Smooth muscle cell (in vitro differentiated cells): ENCODE measurements at regions not wholly inside any gene's neighbourhood (a gene's known extent, or its start where the extent isn't known, plus 50 kb on each side); places are given as distances from the start of the nearest gene placed in this dataset.
"Not testable (repeated sequence)": the region's sequence is repeated elsewhere in the genome, so short reads cannot be mapped to it uniquely, and the experiment has no call there.

ENCODE experiments used
- DNase-seq: peaks from one replicate; lab custom pipeline; 2025; ENCODE audit not compliant: unreplicated experiment; lab: John Stamatoyannopoulos, UW
- H2AFZ ChIP-seq: fragments of 200-600 bp; sonication (generic); 2 replicates; pipeline ENCODE4 v1.6.0; 2016; ENCODE audit warnings: antibody characterized with exemption, low read depth, mild to moderate bottlenecking
- H3F3A ChIP-seq: fragments of 200-600 bp; sonication (generic); 2 replicates; pipeline ENCODE4 v1.6.0; 2017; ENCODE audit warnings: antibody characterized with exemption, low read depth
- H3K27ac ChIP-seq: fragments of 200-600 bp; sonication (generic); 2 replicates; pipeline ENCODE4 v1.5.1; 2016; ENCODE audit warnings: low read depth, mild to moderate bottlenecking
- H3K27me3 ChIP-seq: fragments of 200-600 bp; sonication (generic); 2 replicates; pipeline ENCODE4 v1.6.1; 2016; ENCODE audit warnings: low read depth, mild to moderate bottlenecking
- H3K36me3 ChIP-seq: fragments of 200-600 bp; sonication (generic); 2 replicates; pipeline ENCODE4 v1.5.1; 2016; ENCODE audit warnings: low read depth
- H3K4me1 ChIP-seq: fragments of 200-600 bp; sonication (generic); 2 replicates; pipeline ENCODE4 v1.5.1; 2016; ENCODE audit warnings: low read depth
- H3K4me2 ChIP-seq: fragments of 200-600 bp; sonication (generic); 2 replicates; pipeline ENCODE4 v1.6.0; 2016; ENCODE audit warnings: mild to moderate bottlenecking
- H3K4me3 ChIP-seq: fragments of 200-600 bp; sonication (generic); 2 replicates; pipeline ENCODE4 v1.5.1; 2016; ENCODE audit warnings: mild to moderate bottlenecking
- H3K79me2 ChIP-seq: fragments of 200-600 bp; sonication (generic); 2 replicates; pipeline ENCODE4 v1.6.0; 2016; ENCODE audit warnings: low read depth, mild to moderate bottlenecking
- H3K9ac ChIP-seq: fragments of 200-600 bp; sonication (generic); 2 replicates; pipeline ENCODE4 v1.6.0; 2016; ENCODE audit warnings: low read depth
- H3K9me3 ChIP-seq: fragments of 200-600 bp; sonication (generic); replicated peaks from 2 replicates; pipeline ENCODE4 v1.5.1; 2016; ENCODE audit warnings: low read depth
- H4K20me1 ChIP-seq: fragments of 200-600 bp; sonication (generic); 2 replicates; pipeline ENCODE4 v1.6.0; 2016; ENCODE audit warnings: low read depth
- CTCF ChIP-seq: fragments of 200-600 bp; sonication (generic); IDR thresholded peaks from 2 replicates; pipeline ENCODE4 v1.5.1; 2017; ENCODE audit warnings: borderline replicate concordance, mild to moderate bottlenecking, antibody characterized with exemption; ENCODE audit not compliant: insufficient read depth, poor library complexity, severe bottlenecking
- WGBS: methylation state at CpG from one replicate; pipeline ENCODE4 v1.1.7; 2016; ENCODE audit warnings: low lambda C conversion rate; 5-methylcytosine and 5-hydroxymethylcytosine counted together

- no peaks in the 10 kb centered on the region for H3K27me3 ChIP-seq
- no peak overlapping the region for H3K9ac ChIP-seq
- no peaks in the 10 kb centered on the region for H3K79me2 ChIP-seq
- no peaks in the 10 kb centered on the region for H3K36me3 ChIP-seq
- no peak overlapping the region for H3K4me2 ChIP-seq
- no peaks in the 10 kb centered on the region for H4K20me1 ChIP-seq
- TF ChIP-seq CTCF = no peak
- no peaks in the 10 kb centered on the region for H3K9me3 ChIP-seq
- H3F3A ChIP-seq = no peaks in the 10 kb centered on the region
- H3K27ac ChIP-seq = no peak overlapping the region
- H2AFZ ChIP-seq = no peak overlapping the region
- no peaks in the 10 kb centered on the region for H3K4me1 ChIP-seq
- H3K4me3 ChIP-seq = no peak overlapping the region
- no peak for DNase-seq
Observed at GRCh38 chr1:81252471-81253151, 548.1 kb upstream of the ADGRL2 start.

GRCh38 chr1:81250825-81251224, 549.9 kb upstream of the ADGRL2 start:
- WGBS = 71% methylated on average over 4 of the region's 5 CpGs
- not testable (repeated sequence) for H3K4me3 ChIP-seq, DNase-seq, H2AFZ ChIP-seq, H4K20me1 ChIP-seq, H3K9ac ChIP-seq, H3K79me2 ChIP-seq, H3K9me3 ChIP-seq, H3K4me2 ChIP-seq, H3K27ac ChIP-seq, H3F3A ChIP-seq, H3K36me3 ChIP-seq, H3K4me1 ChIP-seq, H3K27me3 ChIP-seq

- not testable (repeated sequence) for H3K9ac ChIP-seq, DNase-seq, H3K79me2 ChIP-seq
Observed at GRCh38 chr1:81245084-81245715, 555.5 kb upstream of the ADGRL2 start.

GRCh38 chr1:81244612-81245011, 556.1 kb upstream of the ADGRL2 start:
- H2AFZ ChIP-seq, H4K20me1 ChIP-seq, H3K4me3 ChIP-seq, H3K79me2 ChIP-seq, H3K4me2 ChIP-seq, H3K9ac ChIP-seq, H3K27ac ChIP-seq, H3F3A ChIP-seq, H3K4me1 ChIP-seq, H3K9me3 ChIP-seq, H3K36me3 ChIP-seq, DNase-seq: not testable (repeated sequence)
- peaks cover 18% of the 10 kb centered on the region for H3K27me3 ChIP-seq
- WGBS = 94% methylated on average over 3 of the region's 3 CpGs

More at GRCh38 chr1:81245084-81245715, 555.5 kb upstream of the ADGRL2 start:
- H3K4me1 ChIP-seq, H4K20me1 ChIP-seq, H3F3A ChIP-seq, H2AFZ ChIP-seq, H3K36me3 ChIP-seq, H3K9me3 ChIP-seq, H3K4me3 ChIP-seq, H3K27ac ChIP-seq, H3K4me2 ChIP-seq: not testable (repeated sequence)
- 71% methylated on average over 6 of the region's 6 CpGs for WGBS
- H3K27me3 ChIP-seq = peaks cover 13% of the 10 kb centered on the region

GRCh38 chr1:81242103-81242502, 558.6 kb upstream of the ADGRL2 start:
- H3K9me3 ChIP-seq = no peaks in the 10 kb centered on the region
- H3F3A ChIP-seq = no peaks in the 10 kb centered on the region
- H3K4me2 ChIP-seq = no peak overlapping the region
- no peak overlapping the region for H3K4me3 ChIP-seq
- peaks cover 24% of the 10 kb centered on the region for H3K27me3 ChIP-seq
- H3K9ac ChIP-seq = no peak overlapping the region
- H3K27ac ChIP-seq = no peak overlapping the region
- DNase-seq = no peak
- WGBS = 70% methylated on average over 2 of the region's 2 CpGs
- no peak for TF ChIP-seq CTCF
- no peaks in the 10 kb centered on the region for H3K79me2 ChIP-seq
- H3K36me3 ChIP-seq = no peaks in the 10 kb centered on the region
- peaks cover 26% of the 10 kb centered on the region for H3K4me1 ChIP-seq
- no peak overlapping the region for H2AFZ ChIP-seq
- H4K20me1 ChIP-seq = no peaks in the 10 kb centered on the region
